ENCODE measurements at regions not wholly inside any gene's neighbourhood (a gene's known extent, or its start where the extent isn't known, plus 50 kb on each side); places are given as distances from the start of the nearest gene placed in this dataset.
"Not testable (repeated sequence)": the region's sequence is repeated elsewhere in the genome, so short reads cannot be mapped to it uniquely, and the experiment has no call there.

- no peak overlapping the region for H3K9ac ChIP-seq (ENCODE audit: low read depth, low read length)
Measured at GRCh38 chr1:199918196-199918769, 109.2 kb upstream of the NR5A2 start.

GRCh38 chr1:199920635-199921034, 106.9 kb upstream of the NR5A2 start:
- Histone ChIP-seq H3K27me3 (ENCODE audit: insufficient read depth, low read length) (no peaks in the 10 kb centered on the region), H3K9ac (ENCODE audit: low read depth, low read length) (no peak overlapping the region), H3K4me1 (ENCODE audit: insufficient read depth, low read length) (no peaks in the 10 kb centered on the region), H3K4me3 (ENCODE audit: low read length) (no peak overlapping the region), H3K9me3 (ENCODE audit: insufficient read depth, low read depth, low read length) (no peaks in the 10 kb centered on the region), H3K36me3 (ENCODE audit: insufficient read depth, low read length) (no peaks in the 10 kb centered on the region), H3K27ac (ENCODE audit: low read depth, low read length) (no peak overlapping the region)
- WGBS = 96% methylated on average over 2 of the region's 2 CpGs

More at GRCh38 chr1:199918196-199918769, 109.2 kb upstream of the NR5A2 start:
- H3K4me3 ChIP-seq (ENCODE audit: low read length) = no peak overlapping the region
- no CpG with 5 or more reads among the region's 2 CpGs for WGBS
- no peaks in the 10 kb centered on the region for H3K36me3 ChIP-seq (ENCODE audit: insufficient read depth, low read length)
- no peaks in the 10 kb centered on the region for H3K27me3 ChIP-seq (ENCODE audit: insufficient read depth, low read length)
- H3K27ac ChIP-seq (ENCODE audit: low read depth, low read length) = no peak overlapping the region
- H3K4me1 ChIP-seq (ENCODE audit: insufficient read depth, low read length) = no peaks in the 10 kb centered on the region
- H3K9me3 ChIP-seq (ENCODE audit: insufficient read depth, low read depth, low read length) = no peaks in the 10 kb centered on the region

GRCh38 chr1:199929556-199929955, 98.0 kb upstream of the NR5A2 start:
- H3K27me3 ChIP-seq (ENCODE audit: insufficient read depth, low read length) = no peaks in the 10 kb centered on the region
- H3K4me1 ChIP-seq (ENCODE audit: insufficient read depth, low read length) = no peaks in the 10 kb centered on the region
- no peak overlapping the region for H3K27ac ChIP-seq (ENCODE audit: low read depth, low read length)
- no peaks in the 10 kb centered on the region for H3K9me3 ChIP-seq (ENCODE audit: insufficient read depth, low read depth, low read length)
- 93% methylated on average over 3 of the region's 3 CpGs for WGBS
- no peak overlapping the region for H3K9ac ChIP-seq (ENCODE audit: low read depth, low read length)
- no peaks in the 10 kb centered on the region for H3K36me3 ChIP-seq (ENCODE audit: insufficient read depth, low read length)
- H3K4me3 ChIP-seq (ENCODE audit: low read length) = no peak overlapping the region

GRCh38 chr1:199930067-199930466, 97.4 kb upstream of the NR5A2 start:
- not testable (repeated sequence) for H3K27me3 ChIP-seq (ENCODE audit: insufficient read depth, low read length); H3K27ac ChIP-seq (ENCODE audit: low read depth, low read length); H3K4me3 ChIP-seq (ENCODE audit: low read length); H3K9ac ChIP-seq (ENCODE audit: low read depth, low read length); H3K36me3 ChIP-seq (ENCODE audit: insufficient read depth, low read length); H3K9me3 ChIP-seq (ENCODE audit: insufficient read depth, low read depth, low read length); H3K4me1 ChIP-seq (ENCODE audit: insufficient read depth, low read length)
- WGBS = 86% methylated on average over 1 of the region's 5 CpGs

- H3K4me3 ChIP-seq (ENCODE audit: low read length) = no peak overlapping the region
- no peaks in the 10 kb centered on the region for H3K36me3 ChIP-seq (ENCODE audit: insufficient read depth, low read length)
- H3K27ac ChIP-seq (ENCODE audit: low read depth, low read length) = no peak overlapping the region
- H3K9ac ChIP-seq (ENCODE audit: low read depth, low read length) = no peak overlapping the region
- no peaks in the 10 kb centered on the region for H3K9me3 ChIP-seq (ENCODE audit: insufficient read depth, low read depth, low read length)
- 87% methylated on average over 6 of the region's 7 CpGs for WGBS
- H3K27me3 ChIP-seq (ENCODE audit: insufficient read depth, low read length) = no peaks in the 10 kb centered on the region
- no peaks in the 10 kb centered on the region for H3K4me1 ChIP-seq (ENCODE audit: insufficient read depth, low read length)
Measured at GRCh38 chr1:199931666-199932377, 95.7 kb upstream of the NR5A2 start.

GRCh38 chr1:199932462-199932861, 95.0 kb upstream of the NR5A2 start:
- Histone ChIP-seq H3K27ac (ENCODE audit: low read depth, low read length) (no peak overlapping the region), H3K36me3 (ENCODE audit: insufficient read depth, low read length) (no peaks in the 10 kb centered on the region), H3K4me3 (ENCODE audit: low read length) (no peak overlapping the region), H3K9ac (ENCODE audit: low read depth, low read length) (no peak overlapping the region), H3K27me3 (ENCODE audit: insufficient read depth, low read length) (no peaks in the 10 kb centered on the region), H3K4me1 (ENCODE audit: insufficient read depth, low read length) (no peaks in the 10 kb centered on the region), H3K9me3 (ENCODE audit: insufficient read depth, low read depth, low read length) (no peaks in the 10 kb centered on the region)
- WGBS = 88% methylated on average over 2 of the region's 2 CpGs

- 91% methylated on average over 4 of the region's 4 CpGs for WGBS
- Histone ChIP-seq H3K9me3 (ENCODE audit: insufficient read depth, low read depth, low read length) (no peaks in the 10 kb centered on the region), H3K27me3 (ENCODE audit: insufficient read depth, low read length) (no peaks in the 10 kb centered on the region), H3K36me3 (ENCODE audit: insufficient read depth, low read length) (no peaks in the 10 kb centered on the region), H3K27ac (ENCODE audit: low read depth, low read length) (no peak overlapping the region), H3K4me1 (ENCODE audit: insufficient read depth, low read length) (no peaks in the 10 kb centered on the region), H3K4me3 (ENCODE audit: low read length) (no peak overlapping the region), H3K9ac (ENCODE audit: low read depth, low read length) (no peak overlapping the region)
Measured at GRCh38 chr1:199936441-199936840, 91.1 kb upstream of the NR5A2 start.

GRCh38 chr1:199937161-199937560, 90.3 kb upstream of the NR5A2 start:
- Histone ChIP-seq H3K27ac (ENCODE audit: low read depth, low read length) (no peak overlapping the region), H3K9ac (ENCODE audit: low read depth, low read length) (no peak overlapping the region), H3K36me3 (ENCODE audit: insufficient read depth, low read length) (no peaks in the 10 kb centered on the region), H3K27me3 (ENCODE audit: insufficient read depth, low read length) (no peaks in the 10 kb centered on the region), H3K4me3 (ENCODE audit: low read length) (no peak overlapping the region), H3K9me3 (ENCODE audit: insufficient read depth, low read depth, low read length) (no peaks in the 10 kb centered on the region), H3K4me1 (ENCODE audit: insufficient read depth, low read length) (no peaks in the 10 kb centered on the region)
- 95% methylated on average over 2 of the region's 4 CpGs for WGBS

GRCh38 chr1:199937661-199938060, 89.8 kb upstream of the NR5A2 start:
- H3K36me3 ChIP-seq (ENCODE audit: insufficient read depth, low read length) = no peaks in the 10 kb centered on the region
- H3K4me3 ChIP-seq (ENCODE audit: low read length) = no peak overlapping the region
- no peaks in the 10 kb centered on the region for H3K9me3 ChIP-seq (ENCODE audit: insufficient read depth, low read depth, low read length)
- no peak overlapping the region for H3K9ac ChIP-seq (ENCODE audit: low read depth, low read length)
- H3K27ac ChIP-seq (ENCODE audit: low read depth, low read length) = no peak overlapping the region
- no peaks in the 10 kb centered on the region for H3K27me3 ChIP-seq (ENCODE audit: insufficient read depth, low read length)
- H3K4me1 ChIP-seq (ENCODE audit: insufficient read depth, low read length) = no peaks in the 10 kb centered on the region
- WGBS = 96% methylated on average over 4 of the region's 4 CpGs

- H3K27me3 ChIP-seq (ENCODE audit: insufficient read depth, low read length) = no peaks in the 10 kb centered on the region
- WGBS = 44% methylated on average over 1 of the region's 3 CpGs
- no peak overlapping the region for H3K4me3 ChIP-seq (ENCODE audit: low read length)
Measured at GRCh38 chr1:199944986-199945385, 82.5 kb upstream of the NR5A2 start.

GRCh38 chr1:199945591-199945990, 81.9 kb upstream of the NR5A2 start:
- Histone ChIP-seq H3K9me3 (ENCODE audit: insufficient read depth, low read depth, low read length) (no peaks in the 10 kb centered on the region), H3K36me3 (ENCODE audit: insufficient read depth, low read length) (no peaks in the 10 kb centered on the region), H3K9ac (ENCODE audit: low read depth, low read length) (no peak overlapping the region), H3K4me3 (ENCODE audit: low read length) (no peak overlapping the region), H3K4me1 (ENCODE audit: insufficient read depth, low read length) (no peaks in the 10 kb centered on the region), H3K27ac (ENCODE audit: low read depth, low read length) (no peak overlapping the region), H3K27me3 (ENCODE audit: insufficient read depth, low read length) (no peaks in the 10 kb centered on the region)
- 82% methylated on average over 1 of the region's 1 CpG for WGBS

More at GRCh38 chr1:199944986-199945385, 82.5 kb upstream of the NR5A2 start:
- no peaks in the 10 kb centered on the region for H3K36me3 ChIP-seq (ENCODE audit: insufficient read depth, low read length)
- no peaks in the 10 kb centered on the region for H3K9me3 ChIP-seq (ENCODE audit: insufficient read depth, low read depth, low read length)
- H3K27ac ChIP-seq (ENCODE audit: low read depth, low read length) = no peak overlapping the region
- H3K9ac ChIP-seq (ENCODE audit: low read depth, low read length) = no peak overlapping the region
- no peaks in the 10 kb centered on the region for H3K4me1 ChIP-seq (ENCODE audit: insufficient read depth, low read length)

All from HUES64 (cell line).